ENCODE measurements at regions not wholly inside any gene's neighbourhood (a gene's known extent, or its start where the extent isn't known, plus 50 kb on each side); places are given as distances from the start of the nearest gene placed in this dataset.

GRCh38 chr13:58985845-58986244 lies 1177.9 kb downstream of the DIAPH3 start:
- CTCF ChIA-PET, result no interaction called here
- DNase-seq (ENCODE audit: low spot score), result no peak
- Histone ChIP-seq H3K36me3 (ENCODE audit: insufficient read depth, low read length, poor library complexity, severe bottlenecking) (no peaks in the 10 kb centered on the region), H3K4me1 (ENCODE audit: insufficient read depth, low read length, poor library complexity, severe bottlenecking) (no peaks in the 10 kb centered on the region), H3K27ac (ENCODE audit: low read depth, low read length, poor library complexity, severe bottlenecking) (no peak overlapping the region), H3K4me3 (ENCODE audit: low read depth, low read length, poor library complexity, severe bottlenecking) (no peak overlapping the region), H3K27me3 (replicated peaks; ENCODE audit: insufficient read depth, low read depth, low read length, poor library complexity) (no peaks in the 10 kb centered on the region), H3K9me3 (ENCODE audit: low read depth, low read length, poor library complexity, severe bottlenecking) (no peaks in the 10 kb centered on the region)
- intact Hi-C loops (cut with micrococcal nuclease; ENCODE audit: unreplicated experiment), result no loop called here
- POLR2A ChIA-PET (ENCODE audit: low non-redundant PET), result no interaction called here
- BruUV-seq (replicated peaks), result no TSS peak
- TF ChIP-seq CTCF (conservative IDR thresholded peaks at IDR 0.05; ENCODE audit: low read depth, low read length), result no peak
- TF ChIP-seq EZH2 (IDR thresholded peaks at IDR 0.05; ENCODE audit: borderline replicate concordance, low read depth, low read length, poor library complexity, severe bottlenecking), result no peak

- CTCF ChIA-PET, result no interaction called here
- TF ChIP-seq EZH2 (IDR thresholded peaks at IDR 0.05; ENCODE audit: borderline replicate concordance, low read depth, low read length, poor library complexity, severe bottlenecking) (no peak), CTCF (conservative IDR thresholded peaks at IDR 0.05; ENCODE audit: low read depth, low read length) (no peak)
- no TSS peak for BruUV-seq (replicated peaks)
- peaks cover 12% of the 10 kb centered on the region for H3K4me1 ChIP-seq (ENCODE audit: insufficient read depth, low read length, poor library complexity, severe bottlenecking)
- no peaks in the 10 kb centered on the region for H3K9me3 ChIP-seq (ENCODE audit: low read depth, low read length, poor library complexity, severe bottlenecking)
- no peak for DNase-seq (ENCODE audit: low spot score)
- no peaks in the 10 kb centered on the region for H3K36me3 ChIP-seq (ENCODE audit: insufficient read depth, low read length, poor library complexity, severe bottlenecking)
- no peak overlapping the region for H3K4me3 ChIP-seq (ENCODE audit: low read depth, low read length, poor library complexity, severe bottlenecking)
- no peaks in the 10 kb centered on the region for H3K27me3 ChIP-seq (replicated peaks; ENCODE audit: insufficient read depth, low read depth, low read length, poor library complexity)
- POLR2A ChIA-PET (ENCODE audit: low non-redundant PET), result no interaction called here
- intact Hi-C loops (cut with micrococcal nuclease; ENCODE audit: unreplicated experiment), result no loop called here
- H3K27ac ChIP-seq (ENCODE audit: low read depth, low read length, poor library complexity, severe bottlenecking), result no peak overlapping the region
These were observed 1174.2 kb downstream of the DIAPH3 start for GRCh38 chr13:58989556-58989955.

GRCh38 chr13:58991826-58992477 lies 1171.8 kb downstream of the DIAPH3 start:
- POLR2A ChIA-PET (ENCODE audit: low non-redundant PET), result no interaction called here
- no TSS peak for BruUV-seq (replicated peaks)
- peaks cover 28% of the 10 kb centered on the region for H3K4me1 ChIP-seq (ENCODE audit: insufficient read depth, low read length, poor library complexity, severe bottlenecking)
- no peak overlapping the region for H3K4me3 ChIP-seq (ENCODE audit: low read depth, low read length, poor library complexity, severe bottlenecking)
- intact Hi-C loops (cut with micrococcal nuclease; ENCODE audit: unreplicated experiment), result no loop called here
- H3K36me3 ChIP-seq (ENCODE audit: insufficient read depth, low read length, poor library complexity, severe bottlenecking), result no peaks in the 10 kb centered on the region
- no peaks in the 10 kb centered on the region for H3K27me3 ChIP-seq (replicated peaks; ENCODE audit: insufficient read depth, low read depth, low read length, poor library complexity)
- TF ChIP-seq CTCF (conservative IDR thresholded peaks at IDR 0.05; ENCODE audit: low read depth, low read length) (no peak), EZH2 (IDR thresholded peaks at IDR 0.05; ENCODE audit: borderline replicate concordance, low read depth, low read length, poor library complexity, severe bottlenecking) (no peak)
- CTCF ChIA-PET, result no interaction called here
- DNase-seq (ENCODE audit: low spot score), result no peak
- no peaks in the 10 kb centered on the region for H3K9me3 ChIP-seq (ENCODE audit: low read depth, low read length, poor library complexity, severe bottlenecking)
- H3K27ac ChIP-seq (ENCODE audit: low read depth, low read length, poor library complexity, severe bottlenecking), result no peak overlapping the region

All from A673 (cell line).